WERI-Rb-1 (cell line): ENCODE measurements at regions not wholly inside any gene's neighbourhood (a gene's known extent, or its start where the extent isn't known, plus 50 kb on each side); places are given as distances from the start of the nearest gene placed in this dataset.

Experiments
- DNase-seq: peaks from one replicate; pipeline ENCODE4 v3.0.0-alpha.2; 2020
- H3K27ac ChIP-seq: fragments of 250-450 bp; sonication (Bioruptor Pico); 2 replicates; pipeline ENCODE4 v1.5.1; 2020; ENCODE audit warnings: mild to moderate bottlenecking, moderate library complexity
- H3K27me3 ChIP-seq: fragments of 250-450 bp; sonication (Bioruptor Pico); 2 replicates; pipeline ENCODE4 v1.5.1; 2021; ENCODE audit warnings: mild to moderate bottlenecking, low read depth, moderate library complexity; ENCODE audit not compliant: insufficient read depth, severe bottlenecking
- H3K36me3 ChIP-seq: fragments of 250-450 bp; sonication (Bioruptor Pico); 2 replicates; pipeline ENCODE4 v1.5.1; 2020; ENCODE audit warnings: mild to moderate bottlenecking, moderate library complexity
- H3K4me3 ChIP-seq: 2 replicates; pipeline ENCODE4 v1.5.1; 2011; ENCODE audit warnings: low read depth, mild to moderate bottlenecking, control low read depth, low read length
- H3K9me3 ChIP-seq: fragments of 250-450 bp; sonication (Bioruptor Pico); 2 replicates; pipeline ENCODE4 v1.5.1; 2021; ENCODE audit warnings: mild to moderate bottlenecking, moderate library complexity; ENCODE audit not compliant: severe bottlenecking
- TF ChIP-seq, protein P1 (sequence below): IDR thresholded peaks from 2 replicates; pipeline ENCODE4 v1.5.1; 2011; ENCODE audit warnings: low read depth, mild to moderate bottlenecking, control low read depth, inconsistent platforms, low read length

DNA sequence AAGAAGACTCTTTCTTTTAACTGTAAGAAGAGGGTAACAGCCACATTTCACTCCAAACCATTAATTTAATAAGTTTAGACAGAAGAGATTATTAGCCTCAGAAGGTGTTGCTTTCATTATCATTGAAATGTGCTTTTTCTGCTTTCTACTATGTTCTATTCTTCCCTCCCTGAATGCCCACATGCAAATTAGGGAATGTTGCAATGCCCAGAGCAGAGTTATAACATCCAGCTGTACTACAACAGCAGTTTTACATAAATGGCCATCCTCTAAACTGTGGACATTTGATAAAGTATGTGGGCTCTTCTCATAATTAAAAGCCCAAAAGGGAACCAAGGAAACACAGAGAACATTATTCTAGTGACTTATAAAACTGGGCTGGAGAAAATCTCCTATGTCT, 82.2 kb upstream of the SOD1 start:
- peaks cover 7% of the 10 kb centered on the region for H3K9me3 ChIP-seq
- DNase-seq: no peak
- no peak overlapping the region for H3K27ac ChIP-seq
- H3K4me3 ChIP-seq: no peak overlapping the region
- TF ChIP-seq, protein P1, sequence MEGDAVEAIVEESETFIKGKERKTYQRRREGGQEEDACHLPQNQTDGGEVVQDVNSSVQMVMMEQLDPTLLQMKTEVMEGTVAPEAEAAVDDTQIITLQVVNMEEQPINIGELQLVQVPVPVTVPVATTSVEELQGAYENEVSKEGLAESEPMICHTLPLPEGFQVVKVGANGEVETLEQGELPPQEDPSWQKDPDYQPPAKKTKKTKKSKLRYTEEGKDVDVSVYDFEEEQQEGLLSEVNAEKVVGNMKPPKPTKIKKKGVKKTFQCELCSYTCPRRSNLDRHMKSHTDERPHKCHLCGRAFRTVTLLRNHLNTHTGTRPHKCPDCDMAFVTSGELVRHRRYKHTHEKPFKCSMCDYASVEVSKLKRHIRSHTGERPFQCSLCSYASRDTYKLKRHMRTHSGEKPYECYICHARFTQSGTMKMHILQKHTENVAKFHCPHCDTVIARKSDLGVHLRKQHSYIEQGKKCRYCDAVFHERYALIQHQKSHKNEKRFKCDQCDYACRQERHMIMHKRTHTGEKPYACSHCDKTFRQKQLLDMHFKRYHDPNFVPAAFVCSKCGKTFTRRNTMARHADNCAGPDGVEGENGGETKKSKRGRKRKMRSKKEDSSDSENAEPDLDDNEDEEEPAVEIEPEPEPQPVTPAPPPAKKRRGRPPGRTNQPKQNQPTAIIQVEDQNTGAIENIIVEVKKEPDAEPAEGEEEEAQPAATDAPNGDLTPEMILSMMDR: no peak
- H3K27me3 ChIP-seq: no peaks in the 10 kb centered on the region
- H3K36me3 ChIP-seq: no peaks in the 10 kb centered on the region

DNA sequence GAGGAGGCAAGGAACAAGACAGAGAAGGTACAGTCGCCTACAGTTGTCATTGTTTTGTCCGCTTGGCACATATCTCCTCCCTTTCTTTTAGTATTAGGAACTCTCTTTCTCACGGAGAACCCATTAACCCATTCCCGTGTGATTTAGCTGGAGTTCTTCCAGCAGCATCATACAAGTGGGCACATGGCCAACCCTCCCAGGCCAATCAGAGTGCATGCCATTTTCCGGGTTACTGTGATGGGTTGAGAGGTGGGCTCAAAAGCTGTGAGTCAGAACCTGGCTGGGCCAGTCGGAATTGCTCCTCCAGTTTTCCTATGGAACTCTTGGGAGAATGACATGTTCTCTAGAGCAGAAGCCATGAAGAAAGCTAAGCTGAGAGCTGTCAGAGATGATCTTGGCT, 83.1 kb upstream of the SOD1 start:
- Histone ChIP-seq H3K27me3 (no peaks in the 10 kb centered on the region), H3K27ac (no peak overlapping the region), H3K4me3 (no peak overlapping the region), H3K9me3 (peaks cover 7% of the 10 kb centered on the region), H3K36me3 (no peaks in the 10 kb centered on the region)
- DNase-seq: no peak
- TF ChIP-seq, protein P1: no peak

DNA sequence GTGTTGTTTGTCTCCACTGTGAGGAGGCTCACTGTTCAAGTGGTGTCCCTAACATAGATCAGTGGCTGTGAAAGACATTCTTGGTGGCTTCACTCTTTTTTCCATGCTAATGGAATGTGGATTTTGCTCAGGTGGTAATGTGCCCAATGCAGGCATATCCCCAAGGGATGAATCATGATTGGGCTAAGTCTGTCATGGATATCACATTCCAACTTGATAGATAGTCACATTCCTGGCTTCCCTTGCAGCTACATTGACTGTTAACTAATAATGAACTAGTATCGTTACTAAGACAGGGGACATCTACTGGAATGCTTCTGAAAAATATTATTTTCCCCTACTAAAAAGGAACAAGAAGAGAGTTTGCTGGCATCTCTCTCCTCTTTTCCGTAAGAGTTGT, 86.3 kb upstream of the SOD1 start:
- Histone ChIP-seq H3K27me3 (no peaks in the 10 kb centered on the region), H3K4me3 (no peak overlapping the region), H3K9me3 (peaks cover 7% of the 10 kb centered on the region), H3K27ac (no peak overlapping the region), H3K36me3 (no peaks in the 10 kb centered on the region)
- TF ChIP-seq, protein P1: no peak
- DNase-seq: no peak

DNA sequence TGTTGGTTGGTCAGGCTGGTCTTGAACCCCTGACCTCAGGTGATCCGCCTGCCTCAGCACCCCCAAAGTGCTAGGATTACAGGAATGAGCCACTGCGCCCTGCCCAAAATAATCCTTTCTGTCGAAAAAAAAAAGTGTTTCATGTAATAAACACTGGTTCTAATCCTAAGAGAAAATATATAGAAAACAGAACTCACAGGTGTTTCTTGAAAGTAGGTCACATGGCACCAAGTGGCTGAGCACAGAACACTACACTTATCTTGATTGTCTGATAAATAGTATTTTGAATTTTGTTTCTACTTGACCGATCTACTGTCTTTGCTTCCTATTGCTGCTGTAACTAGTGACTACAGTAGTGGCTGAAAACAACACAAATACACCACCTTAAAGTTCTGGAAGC, 87.6 kb upstream of the SOD1 start:
- no peak for DNase-seq
- Histone ChIP-seq H3K9me3 (peaks cover 7% of the 10 kb centered on the region), H3K36me3 (no peaks in the 10 kb centered on the region), H3K27me3 (no peaks in the 10 kb centered on the region), H3K27ac (no peak overlapping the region), H3K4me3 (no peak overlapping the region)
- TF ChIP-seq, protein P1: no peak

DNA sequence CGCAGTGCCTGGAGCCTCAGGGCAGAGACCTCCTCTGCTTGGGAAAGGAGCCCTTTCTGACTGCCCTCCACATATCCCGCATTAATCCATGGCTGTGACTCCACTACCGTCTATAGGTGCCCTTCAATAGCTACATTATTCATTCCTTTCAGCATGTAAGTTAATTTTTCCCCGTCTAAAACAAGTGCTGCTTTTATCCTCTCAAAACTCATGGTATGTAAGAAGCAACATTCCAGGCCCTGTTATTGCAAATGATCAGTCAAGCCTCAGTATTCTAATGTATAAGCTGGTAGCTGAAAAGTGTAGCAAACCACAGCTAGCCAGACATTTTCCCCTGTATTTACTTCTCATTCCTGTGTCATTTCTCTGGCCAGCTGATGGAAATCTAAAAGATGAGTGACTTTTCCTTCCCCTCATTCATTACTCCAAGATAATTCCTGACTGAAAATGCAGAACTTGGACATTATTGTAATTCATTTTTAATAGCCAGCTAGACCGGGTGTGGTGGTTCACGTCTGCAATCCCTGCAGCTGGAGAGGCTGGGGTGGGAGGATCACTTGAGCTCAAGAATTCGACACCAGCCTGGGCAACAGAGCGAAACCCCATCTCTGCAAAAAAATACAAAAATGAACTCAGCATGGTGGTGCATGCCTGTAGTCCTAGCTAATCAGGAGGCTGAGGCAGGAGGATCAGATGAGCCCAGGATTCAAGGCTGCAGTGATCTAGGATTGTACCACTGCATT, 88.5 kb upstream of the SOD1 start:
- H3K4me3 ChIP-seq: no peak overlapping the region
- no peaks in the 10 kb centered on the region for H3K36me3 ChIP-seq
- H3K27ac ChIP-seq: no peak overlapping the region
- TF ChIP-seq, protein P1: no peak
- H3K27me3 ChIP-seq: no peaks in the 10 kb centered on the region
- DNase-seq: no peak
- H3K9me3 ChIP-seq: peaks cover 7% of the 10 kb centered on the region

DNA sequence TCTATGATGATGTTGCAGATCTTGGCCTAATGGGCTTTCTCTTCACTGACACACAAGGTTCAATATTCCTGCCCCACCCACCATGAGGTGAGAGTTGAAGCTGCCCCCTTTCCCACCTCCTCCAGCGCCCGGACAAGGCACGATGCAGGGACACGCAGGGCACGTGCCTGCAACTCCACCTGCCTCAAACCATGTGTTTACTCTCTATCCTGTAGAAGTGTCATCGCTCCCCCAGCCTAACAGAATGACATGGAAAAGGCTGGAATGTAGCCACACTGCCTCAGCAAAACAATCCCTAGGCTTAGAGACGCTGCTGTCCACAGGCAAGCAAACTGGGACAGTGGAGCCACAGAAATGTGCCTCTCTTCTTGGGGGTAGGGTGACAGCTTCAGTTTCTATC, 92.9 kb upstream of the SOD1 start:
- TF ChIP-seq, protein P1: no peak
- DNase-seq: no peak
- Histone ChIP-seq H3K4me3 (no peak overlapping the region), H3K36me3 (no peaks in the 10 kb centered on the region), H3K27me3 (no peaks in the 10 kb centered on the region), H3K9me3 (no peaks in the 10 kb centered on the region), H3K27ac (no peak overlapping the region)
